ENCODE measurements at regions not wholly inside any gene's neighbourhood (a gene's known extent, or its start where the extent isn't known, plus 50 kb on each side); places are given as distances from the start of the nearest gene placed in this dataset.

- no peak for TF ChIP-seq ZKSCAN5 (CRISPR knock-in tag; IDR thresholded peaks at IDR 0.05)
- TF ChIP-seq ARNT (IDR thresholded peaks at IDR 0.05), result no peak
- no peak for TF ChIP-seq SP1 (IDR thresholded peaks at IDR 0.05)
- no peak for TF ChIP-seq SP1 (CRISPR knock-in tag; IDR thresholded peaks at IDR 0.05)
- TF ChIP-seq ZNF354B (CRISPR knock-in tag; IDR thresholded peaks at IDR 0.05), result no peak
- no peak for TF ChIP-seq POLR2A (IDR thresholded peaks at IDR 0.05; ENCODE audit: insufficient read depth in 1 of 2, low read depth in 2 of 2, low read length in 2 of 2)
- no peak for TF ChIP-seq ZNF343 (CRISPR knock-in tag; IDR thresholded peaks at IDR 0.05)
- TF ChIP-seq CTCF (CRISPR knock-in tag; IDR thresholded peaks at IDR 0.05), result no peak
- no peak for TF ChIP-seq ETV6 (CRISPR knock-in tag; conservative IDR thresholded peaks at IDR 0.05)
- no peak for TF ChIP-seq SALL2 (CRISPR knock-in tag; IDR thresholded peaks at IDR 0.05)
- no peak for TF ChIP-seq RAD21 (CRISPR knock-in tag; IDR thresholded peaks at IDR 0.05)
Measured at GRCh38 chr6:43974643-43975230, 152.5 kb downstream of the MRPL14 start.
